ENCODE measurements at regions not wholly inside any gene's neighbourhood (a gene's known extent, or its start where the extent isn't known, plus 50 kb on each side); places are given as distances from the start of the nearest gene placed in this dataset.

DNA sequence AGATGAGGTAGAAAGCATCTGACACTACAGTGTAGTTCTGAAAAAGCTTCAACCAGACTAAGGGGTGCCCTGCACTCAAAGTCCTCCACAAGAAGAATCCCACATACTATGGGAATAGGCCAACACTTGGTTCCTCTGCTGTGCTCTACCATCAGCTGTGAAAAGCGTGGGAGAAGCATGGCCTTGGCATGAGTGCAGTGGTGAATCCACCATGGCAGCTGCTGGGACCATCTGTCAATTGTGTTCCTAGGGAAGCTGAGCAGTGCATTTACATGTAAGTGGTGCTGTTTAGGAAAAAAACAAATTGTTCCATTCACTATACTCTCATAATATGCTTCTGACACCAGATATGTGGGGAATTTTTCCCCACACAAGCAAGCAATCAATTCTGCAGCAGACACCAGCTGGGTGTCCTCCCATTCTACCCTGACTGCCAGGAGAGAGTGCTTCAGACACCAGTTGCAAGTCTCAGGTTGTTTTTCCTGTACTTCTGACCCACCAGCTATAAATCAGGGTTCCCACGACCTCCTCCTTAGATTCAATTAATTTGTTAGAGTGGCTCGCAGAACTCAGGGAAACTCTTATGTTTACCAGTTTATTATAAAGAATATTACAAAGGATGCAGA, 230.8 kb upstream of the CHRM3 start:
- TF ChIP-seq, protein P1, sequence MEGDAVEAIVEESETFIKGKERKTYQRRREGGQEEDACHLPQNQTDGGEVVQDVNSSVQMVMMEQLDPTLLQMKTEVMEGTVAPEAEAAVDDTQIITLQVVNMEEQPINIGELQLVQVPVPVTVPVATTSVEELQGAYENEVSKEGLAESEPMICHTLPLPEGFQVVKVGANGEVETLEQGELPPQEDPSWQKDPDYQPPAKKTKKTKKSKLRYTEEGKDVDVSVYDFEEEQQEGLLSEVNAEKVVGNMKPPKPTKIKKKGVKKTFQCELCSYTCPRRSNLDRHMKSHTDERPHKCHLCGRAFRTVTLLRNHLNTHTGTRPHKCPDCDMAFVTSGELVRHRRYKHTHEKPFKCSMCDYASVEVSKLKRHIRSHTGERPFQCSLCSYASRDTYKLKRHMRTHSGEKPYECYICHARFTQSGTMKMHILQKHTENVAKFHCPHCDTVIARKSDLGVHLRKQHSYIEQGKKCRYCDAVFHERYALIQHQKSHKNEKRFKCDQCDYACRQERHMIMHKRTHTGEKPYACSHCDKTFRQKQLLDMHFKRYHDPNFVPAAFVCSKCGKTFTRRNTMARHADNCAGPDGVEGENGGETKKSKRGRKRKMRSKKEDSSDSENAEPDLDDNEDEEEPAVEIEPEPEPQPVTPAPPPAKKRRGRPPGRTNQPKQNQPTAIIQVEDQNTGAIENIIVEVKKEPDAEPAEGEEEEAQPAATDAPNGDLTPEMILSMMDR (conservative IDR thresholded peaks at IDR 0.05), result no peak
- TF ChIP-seq EZH2 (IDR thresholded peaks at IDR 0.05; ENCODE audit: low read depth), result no peak
